Testis (tissue), 2 donors: ENCODE measurements at regions not wholly inside any gene's neighbourhood (a gene's known extent, or its start where the extent isn't known, plus 50 kb on each side); places are given as distances from the start of the nearest gene placed in this dataset.

Experiments
- DNase-seq: peaks from one replicate; pipeline ENCODE4 v3.0.0-alpha.2; 2019
- H3K27ac ChIP-seq, 2 donors: fragments of 200-600 bp; sonication (generic); one replicate each; pipeline ENCODE4 v1.5.1; 2019
- H3K27me3 ChIP-seq: fragments of 200-600 bp; sonication (generic); one replicate; pipeline ENCODE4 v1.5.1; 2019
- H3K36me3 ChIP-seq: fragments of 200-600 bp; sonication (generic); one replicate; pipeline ENCODE4 v1.5.1; 2017; ENCODE audit warnings: low read depth; ENCODE audit errors: missing control alignments
- H3K4me1 ChIP-seq: fragments of 200-600 bp; sonication (generic); one replicate; pipeline ENCODE4 v1.5.1; 2019
- H3K4me3 ChIP-seq, 2 donors: fragments of 200-600 bp; sonication (generic); one replicate each; pipeline ENCODE4 v1.5.1; 2017 to 2019
- H3K9me3 ChIP-seq: fragments of 200-600 bp; sonication (generic); one replicate; pipeline ENCODE4 v1.5.1; 2017
- CTCF ChIP-seq, 3 experiments: fragments of 450-650 bp in 2 of 3; fragments of 200-600 bp in 1 of 3; sonication (generic) in 1 of 3; IDR thresholded peaks; one replicate each; pipeline ENCODE4 v1.5.1; 2016 to 2019; ENCODE audit warnings: antibody characterized with exemption in 3 of 3, mild to moderate bottlenecking in 2 of 3, moderate library complexity in 1 of 3
- POLR2A ChIP-seq: fragments of 450-650 bp; IDR thresholded peaks from one replicate; pipeline ENCODE4 v1.6.1; 2017; ENCODE audit warnings: antibody characterized with exemption, mild to moderate bottlenecking, moderate library complexity
- WGBS, 2 donors: methylation state at CpG; one replicate each; pipeline ENCODE4 v1.1.5; 2018; 5-methylcytosine and 5-hydroxymethylcytosine counted together
- intact Hi-C: fragments of 100-400 bp; cut with DNase I; formaldehyde crosslinking; loops from one replicate; pipeline ENCODE4 v1.15.1; 2023; ENCODE audit warnings: low total_unique reads

GRCh38 chr4:136017556-136017955, 1514.7 kb downstream of the PCDH18 start:
- intact Hi-C loops, result no loop called here
- no peak for TF ChIP-seq POLR2A
- no peak for TF ChIP-seq CTCF (IDR thresholded peaks at IDR 0.05)
- no peak for DNase-seq

GRCh38 chr4:136012220-136012619, 1520.1 kb downstream of the PCDH18 start:
- intact Hi-C loops, result no loop called here
- Histone ChIP-seq H3K27ac (no peak overlapping the region), H3K27me3 (no peaks in the 10 kb centered on the region), H3K36me3 (no peaks in the 10 kb centered on the region), H3K4me1 (no peaks in the 10 kb centered on the region), H3K4me3 (no peak overlapping the region), H3K9me3 (no peaks in the 10 kb centered on the region)
- DNase-seq, result no peak
- 37 to 50% methylated on average over 1 of the region's 1 CpG for WGBS, 2 donors
- TF ChIP-seq POLR2A, result no peak
- no peak for TF ChIP-seq CTCF (IDR thresholded peaks at IDR 0.05)

More at GRCh38 chr4:136017556-136017955, 1514.7 kb downstream of the PCDH18 start:
- no peak overlapping the region for H3K27ac ChIP-seq
- no peaks in the 10 kb centered on the region for H3K4me1 ChIP-seq
- no peaks in the 10 kb centered on the region for H3K27me3 ChIP-seq
- H3K4me3 ChIP-seq, result no peak overlapping the region
- no peaks in the 10 kb centered on the region for H3K36me3 ChIP-seq
- no peaks in the 10 kb centered on the region for H3K9me3 ChIP-seq

- H3K4me3 ChIP-seq, result no peak overlapping the region
Observed at GRCh38 chr4:136009258-136009832, 1522.9 kb downstream of the PCDH18 start.

GRCh38 chr4:136007991-136008390, 1524.3 kb downstream of the PCDH18 start:
- intact Hi-C loops, result no loop called here
- no peak for DNase-seq

More at GRCh38 chr4:136009258-136009832, 1522.9 kb downstream of the PCDH18 start:
- Histone ChIP-seq H3K4me1 (no peaks in the 10 kb centered on the region), H3K9me3 (no peaks in the 10 kb centered on the region), H3K36me3 (no peaks in the 10 kb centered on the region), H3K27ac (no peak overlapping the region), H3K27me3 (no peaks in the 10 kb centered on the region)
- WGBS, 2 donors, result 92 to 93% methylated on average over 6 of the region's 6 CpGs
- DNase-seq, result no peak
- TF ChIP-seq CTCF (IDR thresholded peaks at IDR 0.05), result no peak
- no peak for TF ChIP-seq POLR2A
- intact Hi-C loops, result no loop called here

More at GRCh38 chr4:136007991-136008390, 1524.3 kb downstream of the PCDH18 start:
- no peaks in the 10 kb centered on the region for H3K4me1 ChIP-seq
- no peak overlapping the region for H3K4me3 ChIP-seq
- no peaks in the 10 kb centered on the region for H3K9me3 ChIP-seq
- H3K36me3 ChIP-seq, result no peaks in the 10 kb centered on the region
- H3K27me3 ChIP-seq, result no peaks in the 10 kb centered on the region
- 86 to 100% methylated on average over 2 to 3 of the region's 4 CpGs for WGBS, 2 donors
- TF ChIP-seq CTCF (IDR thresholded peaks at IDR 0.05) (no peak), POLR2A (no peak)
- no peak overlapping the region for H3K27ac ChIP-seq
